SK-N-SH (cell line): ENCODE measurements at regions not wholly inside any gene's neighbourhood (a gene's known extent, or its start where the extent isn't known, plus 50 kb on each side); places are given as distances from the start of the nearest gene placed in this dataset.

Experiments
- CTCF ChIP-seq: fragments of 200-600 bp; sonication (generic); IDR thresholded peaks from 2 replicates; pipeline ENCODE4 v1.6.1; 2017; ENCODE audit warnings: antibody characterized with exemption, mild to moderate bottlenecking, moderate library complexity
- EP300 ChIP-seq, 2 experiments: IDR thresholded peaks; 2 replicates each; pipeline versions ENCODE4 v1.4.0 to v1.6.1; 2012; ENCODE audit warnings: borderline replicate concordance in 1 of 2, low read depth in 1 of 2, low read length in 1 of 2
- FOXJ3 ChIP-seq: sonication (generic); formaldehyde crosslinking; IDR thresholded peaks from 2 replicates; pipeline ENCODE4 v1.5.1; 2020; ENCODE audit warnings: mild to moderate bottlenecking, missing genetic modification reagents
- RCOR1 ChIP-seq: fragments of 150-350 bp; IDR thresholded peaks from 2 replicates; pipeline ENCODE4 v1.6.1; 2017; ENCODE audit warnings: antibody characterized with exemption, low read length
- YY1 ChIP-seq: IDR thresholded peaks from 2 replicates; pipeline ENCODE4 v1.4.0; 2012; ENCODE audit warnings: low read depth, mild to moderate bottlenecking

DNA sequence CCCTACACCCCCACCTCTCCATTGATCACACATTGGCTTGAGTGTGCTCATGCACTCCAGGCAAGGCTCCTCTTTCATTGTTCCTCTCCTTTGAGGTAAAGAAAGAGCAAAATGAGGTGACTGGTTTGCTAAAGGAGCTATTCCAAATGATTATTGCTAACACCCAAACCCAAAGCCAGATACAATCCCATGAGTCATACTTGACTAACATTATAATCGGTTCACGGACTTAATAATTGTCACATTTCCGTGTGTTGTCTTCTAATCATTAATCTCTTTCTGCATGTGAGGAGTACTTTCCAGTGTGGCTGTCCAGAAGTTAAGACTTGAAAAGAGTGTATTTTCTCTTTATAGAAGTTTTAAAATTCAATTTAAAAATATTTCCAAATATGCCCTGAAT is 174.3 kb upstream of the SFRP2 start:
- TF ChIP-seq FOXJ3 (CRISPR knock-in tag), result no peak
- no peak for TF ChIP-seq EP300 (IDR thresholded peaks at IDR 0.05; ENCODE audit: borderline replicate concordance in 1 of 2, low read depth in 1 of 2, low read length in 1 of 2)
- no peak for TF ChIP-seq YY1
- TF ChIP-seq RCOR1, result no peak
- no peak for TF ChIP-seq CTCF
